ENCODE measurements at regions not wholly inside any gene's neighbourhood (a gene's known extent, or its start where the extent isn't known, plus 50 kb on each side); places are given as distances from the start of the nearest gene placed in this dataset.

DNA sequence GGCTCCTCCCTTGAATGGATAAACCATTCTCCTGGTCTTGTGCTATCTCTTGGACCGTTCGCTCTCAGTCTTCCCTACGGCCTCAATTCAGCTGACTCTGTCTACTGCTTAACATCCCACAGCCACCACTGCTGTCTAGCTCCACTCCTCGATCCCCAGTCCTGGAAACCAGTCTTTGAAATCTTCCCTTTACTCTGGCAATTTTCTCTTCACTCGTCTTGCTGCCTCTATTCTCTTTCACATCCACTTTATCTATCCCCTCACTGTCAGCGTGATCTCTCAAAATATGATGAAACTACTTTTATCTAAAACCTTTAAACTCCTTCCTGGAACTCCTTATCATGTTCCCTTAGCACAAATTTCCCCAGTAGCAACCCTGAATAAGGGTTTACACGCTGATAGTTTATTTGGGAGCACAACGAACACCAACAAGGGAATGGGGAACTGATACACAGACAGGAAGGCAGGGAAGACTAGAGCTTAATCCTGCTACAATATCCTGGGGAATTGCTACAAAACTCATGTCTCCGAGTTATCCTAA, 131.6 kb upstream of the SAMSN1 start:
- TF ChIP-seq, protein P1, sequence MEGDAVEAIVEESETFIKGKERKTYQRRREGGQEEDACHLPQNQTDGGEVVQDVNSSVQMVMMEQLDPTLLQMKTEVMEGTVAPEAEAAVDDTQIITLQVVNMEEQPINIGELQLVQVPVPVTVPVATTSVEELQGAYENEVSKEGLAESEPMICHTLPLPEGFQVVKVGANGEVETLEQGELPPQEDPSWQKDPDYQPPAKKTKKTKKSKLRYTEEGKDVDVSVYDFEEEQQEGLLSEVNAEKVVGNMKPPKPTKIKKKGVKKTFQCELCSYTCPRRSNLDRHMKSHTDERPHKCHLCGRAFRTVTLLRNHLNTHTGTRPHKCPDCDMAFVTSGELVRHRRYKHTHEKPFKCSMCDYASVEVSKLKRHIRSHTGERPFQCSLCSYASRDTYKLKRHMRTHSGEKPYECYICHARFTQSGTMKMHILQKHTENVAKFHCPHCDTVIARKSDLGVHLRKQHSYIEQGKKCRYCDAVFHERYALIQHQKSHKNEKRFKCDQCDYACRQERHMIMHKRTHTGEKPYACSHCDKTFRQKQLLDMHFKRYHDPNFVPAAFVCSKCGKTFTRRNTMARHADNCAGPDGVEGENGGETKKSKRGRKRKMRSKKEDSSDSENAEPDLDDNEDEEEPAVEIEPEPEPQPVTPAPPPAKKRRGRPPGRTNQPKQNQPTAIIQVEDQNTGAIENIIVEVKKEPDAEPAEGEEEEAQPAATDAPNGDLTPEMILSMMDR (conservative IDR thresholded peaks at IDR 0.05; ENCODE audit: low read length) = no peak
- TF ChIP-seq EZH2phosphoT487 (IDR thresholded peaks at IDR 0.05; ENCODE audit: borderline replicate concordance) = no peak

All from Loucy (cell line).